ENCODE measurements at regions not wholly inside any gene's neighbourhood (a gene's known extent, or its start where the extent isn't known, plus 50 kb on each side); places are given as distances from the start of the nearest gene placed in this dataset.

GRCh38 chr3:76063019-76063418 is 277.7 kb upstream of the ZNF717 start:
- Mint-ChIP-seq H3K27ac (no peak overlapping the region), H3K9me3 (no peaks in the 10 kb centered on the region), H3K4me1 (ENCODE audit: low read depth) (no peaks in the 10 kb centered on the region; the same call in 1 of the 2 replicates), H3K27me3 (ENCODE audit: insufficient read depth) (no peaks in the 10 kb centered on the region; the same call in 1 of the 2 replicates), H3K4me3 (no peak overlapping the region), H3K36me3 (ENCODE audit: low read depth) (no peaks in the 10 kb centered on the region)
- DNase-seq = no peak
- TF ChIP-seq CTCF (IDR thresholded peaks at IDR 0.05) = no peak

DNA sequence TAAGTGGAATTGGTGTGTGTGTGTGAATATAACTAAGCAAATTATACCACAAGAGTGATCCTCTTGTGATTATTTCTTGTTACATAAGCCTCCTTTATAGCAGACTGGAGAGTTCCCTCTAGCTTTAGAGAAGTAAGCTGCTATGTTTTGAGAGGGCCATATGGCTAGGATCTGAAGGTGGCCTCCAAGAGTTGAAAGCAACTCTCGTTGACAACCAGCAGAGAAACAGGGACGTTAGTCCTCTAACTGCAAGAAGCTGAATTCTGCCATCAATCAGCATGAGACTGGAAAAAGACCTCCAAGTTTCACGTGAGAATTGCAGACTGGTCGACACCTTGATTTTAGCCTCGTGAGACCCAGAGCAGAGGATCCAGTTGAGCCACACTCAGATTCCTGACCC is 278.5 kb upstream of the ZNF717 start:
- no peak for DNase-seq
- H3K36me3 Mint-ChIP-seq (ENCODE audit: low read depth) = no peaks in the 10 kb centered on the region
- no peaks in the 10 kb centered on the region; the same call in 1 of the 2 replicates for H3K4me1 Mint-ChIP-seq (ENCODE audit: low read depth)
- no peak for TF ChIP-seq CTCF (IDR thresholded peaks at IDR 0.05)
- no peak overlapping the region for H3K27ac Mint-ChIP-seq
- H3K9me3 Mint-ChIP-seq = no peaks in the 10 kb centered on the region; the same call in 1 of the 2 replicates
- no peak overlapping the region for H3K4me3 Mint-ChIP-seq
- H3K27me3 Mint-ChIP-seq (ENCODE audit: insufficient read depth) = no peaks in the 10 kb centered on the region; the same call in 1 of the 2 replicates

- DNase-seq = no peak
- no peak for TF ChIP-seq CTCF (IDR thresholded peaks at IDR 0.05)
- Mint-ChIP-seq H3K4me3 (no peak overlapping the region), H3K9me3 (peaks cover 7% of the 10 kb centered on the region), H3K27ac (no peak overlapping the region), H3K27me3 (ENCODE audit: insufficient read depth) (no peaks in the 10 kb centered on the region; the same call in 1 of the 2 replicates), H3K4me1 (ENCODE audit: low read depth) (no peaks in the 10 kb centered on the region; the same call in 1 of the 2 replicates), H3K36me3 (ENCODE audit: low read depth) (no peaks in the 10 kb centered on the region)
These were observed 280.6 kb upstream of the ZNF717 start for GRCh38 chr3:76065964-76066363.

DNA sequence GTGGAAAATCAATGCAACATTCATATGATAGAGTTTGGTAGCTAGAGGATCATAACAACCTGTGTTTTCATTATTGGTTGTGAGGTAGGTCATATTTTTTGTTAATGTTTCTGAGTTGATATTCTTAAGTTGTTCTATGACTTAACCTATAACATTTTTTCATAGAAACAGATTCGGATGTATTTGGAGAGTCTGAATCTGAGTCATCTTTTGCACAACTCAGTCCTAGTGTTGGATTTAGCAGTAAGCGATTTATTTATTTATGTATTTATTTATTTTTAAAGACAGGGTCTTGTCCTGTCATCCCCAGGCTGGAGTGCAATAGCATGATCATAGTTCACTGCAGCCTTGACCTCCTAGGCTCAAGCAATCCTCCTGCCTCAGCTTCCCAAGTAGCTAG is 292.8 kb upstream of the ZNF717 start:
- H3K9me3 Mint-ChIP-seq = peaks cover 29% of the 10 kb centered on the region
- no peak overlapping the region for H3K27ac Mint-ChIP-seq
- no peak for TF ChIP-seq CTCF (IDR thresholded peaks at IDR 0.05)
- no peak for DNase-seq
- no peaks in the 10 kb centered on the region for H3K36me3 Mint-ChIP-seq (ENCODE audit: low read depth)
- H3K4me3 Mint-ChIP-seq = no peak overlapping the region
- H3K27me3 Mint-ChIP-seq (ENCODE audit: insufficient read depth) = peaks cover 4% of the 10 kb centered on the region; the same call in 1 of the 2 replicates
- no peaks in the 10 kb centered on the region for H3K4me1 Mint-ChIP-seq (ENCODE audit: low read depth)

- Mint-ChIP-seq H3K36me3 (ENCODE audit: low read depth) (peaks cover 5% of the 10 kb centered on the region; the same call in 1 of the 2 replicates), H3K4me3 (no peak overlapping the region), H3K27me3 (ENCODE audit: insufficient read depth) (peaks cover 4% of the 10 kb centered on the region), H3K9me3 (peaks cover 41% of the 10 kb centered on the region), H3K4me1 (ENCODE audit: low read depth) (no peaks in the 10 kb centered on the region), H3K27ac (no peak overlapping the region)
- TF ChIP-seq CTCF (IDR thresholded peaks at IDR 0.05) = no peak
- DNase-seq = no peak
These were observed 298.6 kb upstream of the ZNF717 start for GRCh38 chr3:76083992-76084391.

DNA sequence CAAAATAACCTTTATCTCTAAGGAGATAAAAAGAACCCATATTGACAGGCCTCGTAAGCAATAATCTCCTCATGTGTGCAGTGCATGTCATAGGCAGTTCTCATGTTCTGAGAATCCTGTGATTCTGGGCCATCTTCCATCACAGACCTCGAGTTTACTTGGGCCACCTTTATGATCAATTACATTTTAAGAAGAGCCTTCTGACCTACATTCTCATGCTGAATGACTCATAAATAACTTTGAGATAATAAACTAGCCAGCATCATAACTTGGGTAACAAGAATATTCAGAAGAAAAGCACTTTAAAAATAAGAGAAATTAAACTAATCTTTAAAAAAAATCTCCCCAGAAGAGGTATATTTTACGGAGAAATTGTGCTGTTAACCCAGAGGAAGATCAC is 310.7 kb upstream of the ZNF717 start:
- no peak overlapping the region for H3K27ac Mint-ChIP-seq
- no peak for DNase-seq
- no peaks in the 10 kb centered on the region; the same call in 1 of the 2 replicates for H3K4me1 Mint-ChIP-seq (ENCODE audit: low read depth)
- no peak overlapping the region for H3K4me3 Mint-ChIP-seq
- TF ChIP-seq CTCF (IDR thresholded peaks at IDR 0.05) = no peak
- peaks cover 2% of the 10 kb centered on the region; the same call in 1 of the 2 replicates for H3K27me3 Mint-ChIP-seq (ENCODE audit: insufficient read depth)
- no peaks in the 10 kb centered on the region for H3K36me3 Mint-ChIP-seq (ENCODE audit: low read depth)
- peaks cover 4% of the 10 kb centered on the region; the same call in 1 of the 2 replicates for H3K9me3 Mint-ChIP-seq

All from HFFc6 (cell line).